Stimulated activated CD4-positive, alpha-beta T cell treated with anti-CD3 and anti-CD28 coated beads, Interleukin-15, amount 100 ng/mL, for 24 hours (primary cell): ENCODE measurements at regions not wholly inside any gene's neighbourhood (a gene's known extent, or its start where the extent isn't known, plus 50 kb on each side); places are given as distances from the start of the nearest gene placed in this dataset.
"Not testable (repeated sequence)": the region's sequence is repeated elsewhere in the genome, so short reads cannot be mapped to it uniquely, and the experiment has no call there.

Experiments
- DNase-seq: peaks from one replicate; pipeline ENCODE4 v3.0.0-alpha.2; 2020

DNA sequence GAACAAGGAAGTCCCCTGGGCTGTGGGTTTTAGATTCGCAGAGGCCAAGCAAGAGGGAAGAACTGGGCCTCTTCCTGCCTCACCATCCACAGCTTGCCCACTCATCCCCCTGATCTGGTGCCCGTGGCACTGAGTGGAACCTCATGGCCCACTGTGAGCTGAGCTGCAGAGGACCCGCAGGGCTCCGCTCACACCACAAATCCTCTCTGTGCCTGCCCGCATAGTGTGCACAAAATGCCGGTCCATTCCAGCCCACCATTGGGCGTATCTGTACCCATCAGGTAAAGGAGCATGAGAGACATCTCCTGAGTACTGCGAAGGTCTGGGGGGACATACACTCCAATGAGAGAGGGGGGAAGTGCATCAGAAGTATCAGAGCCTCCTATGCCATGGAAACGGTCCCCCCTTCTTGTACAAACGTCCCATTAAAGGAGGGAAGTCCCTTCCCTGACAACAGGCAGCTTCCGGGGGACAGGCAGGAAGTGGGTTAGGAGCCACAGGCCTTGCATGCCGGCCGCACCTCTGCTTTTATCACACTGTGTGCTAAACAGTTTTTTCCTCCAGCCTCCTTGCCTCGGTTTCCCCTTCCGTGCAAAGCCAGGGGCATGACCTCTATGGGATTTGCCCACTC lies 309.4 kb upstream of the DIO3 start:
- DNase-seq: no peak

DNA sequence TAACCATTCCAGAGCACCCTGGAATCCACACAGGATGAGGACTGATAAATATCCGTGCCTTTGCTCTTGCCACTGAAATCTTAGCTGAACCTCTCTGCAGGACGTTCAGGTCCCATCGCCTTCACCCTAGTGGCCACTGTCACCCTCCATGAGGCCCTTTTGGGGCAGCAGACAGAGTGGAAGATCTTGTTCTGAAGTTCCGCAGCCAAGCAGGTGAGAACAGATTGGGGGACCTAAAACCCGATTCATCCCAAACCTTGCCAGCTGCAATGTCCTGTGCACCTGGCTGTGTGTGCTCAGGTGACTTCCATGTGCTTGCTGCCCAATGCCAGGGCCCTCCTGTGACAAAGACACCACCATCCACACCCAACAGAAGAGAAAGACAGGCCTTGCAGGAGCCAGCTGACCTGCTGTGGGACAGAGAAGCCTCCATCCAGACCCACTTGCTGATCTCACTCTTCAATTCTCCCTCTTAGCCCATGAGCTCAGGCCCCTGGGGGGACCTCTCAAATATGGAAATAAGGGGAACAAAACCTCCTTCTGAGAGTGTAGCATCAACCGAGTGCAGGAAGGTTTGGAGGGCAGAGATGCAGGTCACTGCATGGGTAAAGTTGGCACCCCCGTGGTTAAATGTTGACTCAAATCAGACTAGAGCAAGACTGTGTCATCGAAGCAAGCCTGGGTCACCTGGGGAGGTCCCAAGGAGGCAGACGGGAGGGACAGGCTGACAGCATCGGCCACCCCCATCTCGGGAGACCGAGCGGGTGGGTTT lies 308.7 kb upstream of the DIO3 start:
- no peak for DNase-seq

DNA sequence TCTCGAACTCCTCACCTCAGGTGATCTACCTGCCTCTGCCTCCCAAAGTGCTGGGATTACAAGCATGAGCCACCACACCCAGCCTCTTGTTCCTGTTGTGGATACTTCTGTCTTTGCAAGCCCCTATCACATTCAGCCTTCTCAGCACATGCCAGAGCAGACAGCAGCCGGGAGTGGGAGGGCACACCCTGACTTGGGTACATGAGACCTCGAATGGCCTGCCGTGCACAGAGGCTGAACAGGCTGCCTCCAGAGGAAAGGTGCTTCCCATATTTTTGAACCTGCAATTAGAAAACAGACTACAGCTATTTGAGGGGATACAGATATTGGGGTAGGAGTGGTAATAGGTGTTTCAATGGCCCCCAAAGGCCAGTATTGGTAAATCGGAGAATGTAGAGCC lies 307.3 kb upstream of the DIO3 start:
- DNase-seq: no peak

DNA sequence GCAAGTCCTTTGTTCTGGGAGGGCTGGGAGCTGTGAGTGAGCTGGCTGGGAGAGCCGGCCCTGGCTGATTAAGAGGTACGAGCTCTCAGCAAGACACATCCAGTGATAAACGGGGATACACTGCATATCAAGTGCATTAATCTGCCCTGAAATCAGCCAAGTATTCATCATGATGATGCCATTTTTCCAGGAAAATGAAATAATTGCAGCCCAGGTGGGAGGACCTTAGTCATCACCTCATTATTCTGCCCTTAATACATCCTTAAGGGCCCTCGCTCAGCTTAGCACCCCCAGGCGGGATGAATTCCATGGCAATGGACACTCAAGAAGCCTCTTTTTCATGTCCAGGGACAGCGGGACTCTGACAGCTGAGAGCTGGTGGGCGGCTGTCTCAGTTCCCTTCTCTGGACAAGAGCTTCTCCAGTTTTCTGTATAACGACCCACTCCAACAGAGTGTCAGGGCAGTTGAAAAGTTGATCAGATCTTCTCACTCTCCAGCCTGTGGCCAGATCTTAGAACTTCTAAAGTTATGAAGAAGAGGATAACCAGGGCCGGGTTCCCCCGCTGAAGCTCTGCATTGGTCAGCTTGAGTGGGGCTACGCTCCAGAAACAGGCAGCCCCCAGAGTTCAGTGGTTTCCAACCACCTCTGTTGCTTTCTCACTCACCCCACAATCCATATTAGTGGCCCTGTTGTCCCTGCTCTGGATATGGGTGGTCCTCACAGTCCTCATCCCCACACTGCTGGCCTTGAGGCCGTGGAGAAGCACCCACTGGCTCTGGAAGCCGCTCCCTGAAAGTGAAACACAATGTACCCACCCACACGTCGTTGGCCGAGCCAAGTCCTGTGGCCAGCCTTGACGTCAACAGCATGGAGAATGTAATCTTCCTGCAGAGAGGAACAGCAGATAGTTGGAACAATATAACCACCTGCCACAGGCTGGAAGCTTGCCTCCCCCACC lies 306.2 kb upstream of the DIO3 start:
- no peak for DNase-seq

DNA sequence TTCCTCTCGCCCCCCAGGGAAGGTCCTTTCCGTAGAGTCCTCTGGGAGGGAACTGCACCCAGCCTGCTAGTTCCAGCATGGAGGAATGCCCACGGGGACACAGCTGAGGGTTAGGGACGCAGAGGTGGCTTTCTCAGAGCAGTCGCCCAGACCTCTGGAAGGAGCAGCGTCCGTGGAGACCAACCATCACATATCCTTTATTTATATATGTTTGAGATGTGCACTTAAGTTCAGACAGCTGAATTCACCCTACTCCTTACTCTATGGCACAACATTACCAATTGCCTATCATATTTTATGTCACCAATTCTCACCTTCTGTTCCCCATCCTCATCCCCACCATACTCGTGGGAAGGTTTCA lies 305.6 kb upstream of the DIO3 start:
- no peak for DNase-seq

DNA sequence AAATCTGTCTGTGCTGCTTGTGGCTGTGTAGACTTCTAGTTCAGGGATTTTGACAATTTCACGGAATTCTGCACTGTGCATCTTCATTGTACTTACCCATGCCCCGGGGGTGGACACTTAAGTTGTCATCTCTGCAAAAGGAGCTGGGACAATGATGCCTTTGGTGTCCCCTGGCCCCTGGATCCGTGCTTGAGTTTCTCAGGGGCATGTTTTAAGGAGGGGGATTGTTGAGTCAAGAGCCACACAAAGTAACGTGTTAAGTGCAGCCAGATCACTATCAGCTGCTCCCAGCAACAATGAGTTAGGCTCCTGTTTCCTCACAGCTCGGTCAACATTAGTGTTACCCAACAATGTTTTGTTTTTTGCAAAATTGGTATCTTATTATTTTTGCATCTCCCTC lies 305.0 kb upstream of the DIO3 start:
- no peak for DNase-seq

DNA sequence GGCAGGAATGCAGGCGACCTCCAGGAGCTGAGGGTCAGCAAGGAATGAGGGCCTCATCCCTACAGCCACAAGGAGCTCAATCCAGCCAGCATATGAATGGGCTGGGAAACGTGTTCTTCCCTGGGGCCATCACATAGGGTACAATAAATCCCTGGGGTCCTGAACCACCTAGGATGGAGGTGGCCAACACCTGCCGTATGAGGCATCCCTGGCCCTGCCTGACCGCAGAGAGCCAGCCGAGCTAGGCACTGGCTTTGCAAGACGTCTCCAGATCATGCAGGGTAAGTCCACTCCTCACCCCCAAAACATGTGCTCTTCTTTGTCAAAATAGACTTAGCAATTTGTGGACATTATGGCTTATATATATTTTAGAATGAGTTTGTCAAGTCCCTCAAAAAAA lies 303.7 kb upstream of the DIO3 start:
- DNase-seq: no peak

DNA sequence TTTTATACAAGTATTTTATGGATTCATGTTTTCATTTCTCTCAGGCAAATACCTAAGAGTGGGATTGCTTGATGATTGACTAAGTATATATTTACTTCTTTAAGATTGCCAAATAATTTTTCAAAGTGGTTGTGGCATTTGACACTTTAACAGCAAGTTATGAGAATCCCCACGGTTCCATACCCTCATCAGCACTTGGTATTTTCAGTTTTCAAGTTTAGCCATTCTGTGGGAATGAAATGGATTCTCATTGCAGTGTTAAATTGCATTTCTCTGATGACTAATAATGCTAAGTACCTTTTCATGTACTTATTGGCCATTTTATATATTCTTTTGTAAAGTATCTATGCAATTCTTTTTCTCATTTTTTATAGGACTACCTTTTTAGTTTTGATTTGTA lies 301.5 kb upstream of the DIO3 start:
- DNase-seq: no peak

DNA sequence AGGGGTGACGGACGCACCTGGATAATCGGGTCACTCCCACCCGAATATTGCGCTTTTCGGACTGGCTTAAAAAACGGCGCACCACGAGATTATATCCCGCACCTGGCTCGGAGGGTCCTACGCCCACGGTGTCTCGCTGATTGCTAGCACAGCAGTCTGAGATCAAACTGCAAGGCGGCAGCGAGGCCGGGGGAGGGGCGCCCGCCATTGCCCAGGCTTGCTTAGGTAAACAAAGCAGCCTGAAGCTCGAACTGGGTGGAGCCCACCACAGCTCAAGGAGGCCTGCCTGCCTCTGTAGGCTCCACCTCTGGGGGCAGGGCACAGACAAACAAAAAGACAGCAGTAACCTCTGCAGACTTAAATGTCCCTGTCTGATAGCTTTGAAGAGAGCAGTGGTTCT lies 294.9 kb upstream of the DIO3 start:
- DNase-seq: not testable (repeated sequence)

DNA sequence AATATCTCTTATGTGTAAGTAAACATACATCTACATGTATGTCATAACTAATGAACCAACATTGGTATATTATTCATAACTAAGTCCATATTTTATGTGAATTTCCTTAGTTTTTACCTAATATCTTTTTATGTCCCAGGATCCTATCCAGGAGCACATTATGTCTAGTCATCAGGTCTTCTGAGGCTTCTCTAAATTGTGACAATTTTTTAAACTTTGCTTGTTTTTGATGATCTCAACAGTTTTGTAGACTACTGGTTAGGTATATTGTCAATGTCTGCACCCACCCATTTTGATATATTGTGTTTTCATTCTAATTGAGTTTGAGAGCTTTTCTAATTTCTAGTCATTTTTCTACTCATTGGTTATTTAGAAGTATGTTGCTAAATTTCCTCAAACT lies 288.2 kb upstream of the DIO3 start:
- DNase-seq: no peak

DNA sequence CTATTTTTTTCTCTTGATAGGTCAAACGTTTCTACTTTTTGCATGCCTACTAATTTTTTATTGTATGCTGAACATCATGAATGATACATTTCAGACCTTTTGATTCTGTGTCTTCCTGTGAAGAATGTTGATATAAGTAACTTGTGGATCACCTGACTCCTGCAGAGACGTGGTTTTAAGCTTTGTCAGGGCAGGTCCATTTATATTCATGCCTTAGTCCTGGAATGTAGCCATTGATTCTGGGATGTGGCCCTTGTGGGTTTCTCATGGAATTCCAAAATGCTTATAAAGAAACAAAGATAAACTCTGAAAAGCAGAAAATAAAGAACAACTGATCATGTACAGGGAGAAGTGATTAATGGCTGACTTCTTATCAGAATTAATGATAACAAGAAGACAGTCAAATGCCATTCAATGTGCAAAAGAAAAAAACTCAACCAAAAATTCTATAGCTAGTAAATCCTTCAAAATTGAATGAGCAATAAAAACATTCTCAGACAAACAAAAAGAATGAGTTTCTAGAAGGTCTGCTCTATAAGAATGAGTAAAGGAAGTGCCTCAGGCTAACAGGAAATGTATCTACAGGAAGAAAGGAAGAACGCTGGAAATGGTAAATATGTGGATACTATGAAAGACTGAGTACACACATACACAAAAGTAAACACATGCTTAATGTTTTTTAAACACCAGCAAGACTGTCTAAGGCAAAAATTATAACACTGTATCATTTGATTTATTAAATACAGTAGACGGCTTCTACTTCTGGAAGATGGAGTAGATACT lies 284.8 kb upstream of the DIO3 start:
- no peak for DNase-seq

DNA sequence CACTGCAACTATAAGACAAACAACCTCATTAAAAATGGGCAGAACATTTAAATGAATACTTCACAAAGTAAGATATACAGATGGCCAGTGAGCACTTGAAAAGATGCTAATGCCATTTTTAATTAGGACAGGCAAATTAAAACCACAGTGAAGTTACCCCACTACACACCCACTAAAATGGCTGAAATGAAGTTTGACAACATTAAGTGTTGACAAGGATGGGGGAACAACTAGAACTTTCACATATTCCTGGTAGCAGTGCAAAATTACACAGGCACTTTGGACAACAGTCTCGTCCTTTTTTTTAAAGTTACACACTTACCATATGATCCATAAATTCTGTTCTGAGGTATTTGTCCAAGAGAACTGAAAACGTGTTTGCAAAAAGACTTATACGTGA lies 278.9 kb upstream of the DIO3 start:
- DNase-seq: no peak

DNA sequence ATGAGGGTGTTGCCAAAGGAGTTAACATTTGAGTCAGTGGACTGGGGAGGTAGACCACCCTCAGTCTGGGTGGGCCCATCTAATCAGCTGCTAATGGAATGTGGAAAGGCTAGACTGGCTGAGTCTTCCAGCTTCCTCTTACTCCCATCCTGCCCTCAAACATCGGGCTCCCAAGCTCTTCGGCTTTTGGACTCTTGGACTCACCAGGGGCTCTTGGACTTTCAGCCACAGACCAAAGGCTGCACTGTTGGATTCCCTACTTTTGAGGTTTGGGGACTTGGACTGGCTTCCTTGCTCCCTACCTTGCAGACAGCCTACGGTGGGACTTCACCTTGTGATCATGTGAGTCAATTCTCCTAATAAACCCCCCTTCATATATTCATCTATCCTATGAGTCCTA lies 276.6 kb upstream of the DIO3 start:
- no peak for DNase-seq

DNA sequence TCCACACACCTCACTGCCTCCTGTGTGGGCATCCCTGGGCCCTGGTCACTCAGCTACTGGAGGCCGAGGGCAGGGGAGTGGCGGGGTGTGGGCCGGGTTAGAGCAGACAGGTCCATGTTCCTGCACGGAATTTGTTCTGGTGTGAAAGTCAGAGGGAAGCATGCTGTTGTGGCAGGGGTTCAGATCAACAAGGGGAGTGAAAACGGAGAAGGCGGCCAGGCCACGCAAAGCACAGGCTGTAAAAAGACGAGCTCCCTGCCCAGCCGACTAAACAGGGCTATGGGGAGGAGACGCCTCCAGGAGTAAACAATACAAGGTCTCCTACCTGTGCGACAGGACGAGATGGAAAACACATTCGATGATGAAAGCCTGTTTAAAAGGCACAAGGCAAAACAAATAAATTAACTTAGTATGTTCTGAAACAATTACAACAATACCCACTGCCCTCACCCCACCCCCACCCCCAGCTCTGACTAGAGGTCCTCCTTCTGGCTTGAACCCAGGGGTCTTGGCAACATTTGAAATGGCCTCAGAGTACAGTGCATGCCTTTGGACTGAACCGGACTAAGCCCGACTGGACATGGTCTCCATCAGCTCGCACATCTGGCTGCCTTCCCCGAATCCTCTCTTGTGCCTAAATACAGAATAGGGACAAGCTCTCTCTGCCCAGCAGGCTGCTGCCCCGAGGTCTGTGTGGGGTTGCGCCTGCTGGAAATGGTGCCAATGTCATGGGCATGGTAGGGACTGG lies 274.9 kb upstream of the DIO3 start:
- DNase-seq: no peak

DNA sequence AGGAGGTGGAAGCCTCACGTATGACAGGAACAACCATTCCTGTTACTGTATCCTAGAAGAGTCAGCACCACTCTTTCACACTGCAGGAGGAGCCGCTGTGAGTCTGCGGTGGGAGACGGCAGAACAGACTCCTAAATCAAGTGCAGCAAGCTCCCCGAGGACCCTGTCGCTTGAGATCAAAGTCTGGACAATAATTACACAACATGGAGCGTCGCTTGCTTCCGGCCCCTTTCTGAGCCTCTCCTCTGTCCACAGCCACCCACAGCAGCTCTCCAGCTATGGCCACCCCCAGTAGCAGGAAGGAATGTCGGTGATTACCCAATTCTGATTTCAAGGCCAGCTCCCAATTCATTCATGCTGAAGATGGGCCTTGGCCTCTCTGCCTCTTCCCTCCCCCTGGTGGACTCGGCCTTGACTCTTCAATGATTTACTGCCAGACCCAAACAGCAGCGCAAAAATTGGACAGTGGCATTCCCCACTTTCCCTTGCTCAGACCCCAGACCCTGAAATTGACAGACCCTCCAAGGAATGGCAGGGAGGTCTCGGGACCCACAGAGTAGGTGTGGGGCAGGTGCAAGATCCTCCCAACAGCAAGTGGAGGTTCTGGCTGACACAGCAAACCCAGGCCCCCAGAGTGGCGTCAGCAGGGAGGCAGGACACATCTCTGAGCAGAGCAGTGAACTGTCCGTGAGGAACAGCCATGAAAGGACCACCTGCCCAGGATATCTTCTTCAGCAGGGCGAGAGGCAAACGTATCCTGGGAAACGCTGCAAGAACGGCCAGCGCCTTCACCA lies 272.7 kb upstream of the DIO3 start:
- DNase-seq: no peak

DNA sequence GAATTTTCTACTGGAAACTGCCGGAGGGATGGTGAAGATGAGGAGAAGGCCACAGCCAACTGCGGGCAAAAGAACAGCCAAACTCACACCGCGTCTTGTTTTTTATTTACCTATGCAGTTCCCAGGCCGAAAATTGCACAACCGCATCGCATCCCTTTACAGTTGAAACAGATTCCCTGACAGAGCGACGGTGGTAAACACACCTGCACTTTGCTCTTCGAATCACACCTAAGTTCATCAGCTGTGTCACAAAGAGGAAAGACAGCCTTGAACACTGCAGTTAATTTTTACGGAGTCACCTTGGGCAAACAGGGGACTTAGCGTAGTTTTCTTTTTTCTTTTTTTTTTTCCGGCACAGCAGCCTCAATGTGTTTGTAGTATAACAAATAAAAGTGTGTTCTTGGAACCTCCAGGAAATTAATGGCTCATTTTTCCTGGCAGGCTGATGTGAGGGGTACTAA lies 272.0 kb upstream of the DIO3 start:
- DNase-seq: no peak

DNA sequence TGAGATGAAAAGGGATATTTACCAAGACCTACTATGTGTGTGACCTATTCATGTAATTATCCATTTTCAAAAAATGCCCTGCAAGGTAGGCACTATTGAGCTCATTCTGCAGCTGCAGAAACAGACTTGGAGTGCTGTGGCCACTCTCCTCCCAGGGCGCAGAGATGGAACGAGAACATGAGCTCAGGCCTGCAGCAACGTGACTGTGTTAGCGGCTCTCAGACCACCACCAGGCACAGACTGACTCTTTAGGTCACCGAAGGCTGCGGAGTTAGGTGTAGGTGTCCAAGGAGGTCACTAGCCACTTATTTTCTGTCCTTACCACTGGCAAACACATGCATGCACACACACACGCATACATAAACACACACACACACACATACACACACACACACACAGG lies 271.4 kb upstream of the DIO3 start:
- no peak for DNase-seq

DNA sequence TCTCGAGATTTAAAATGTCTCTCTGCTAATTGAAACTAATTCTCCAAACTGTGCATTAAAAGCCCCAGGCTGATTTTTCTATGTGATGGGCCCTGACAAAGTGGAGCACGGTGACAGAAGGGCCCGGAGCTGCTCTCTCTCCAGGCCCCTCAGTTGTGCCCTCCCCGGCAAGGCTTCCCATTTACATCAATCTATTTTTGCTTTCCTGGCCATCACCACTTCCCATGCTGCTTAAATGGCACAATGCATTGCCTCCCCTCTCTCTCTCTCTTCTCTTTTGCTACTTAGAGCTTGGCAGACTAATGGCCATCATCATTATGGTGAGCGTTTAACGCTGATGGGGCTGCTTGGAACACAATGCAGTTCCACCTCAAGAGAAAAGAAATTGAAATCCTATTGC lies 270.7 kb upstream of the DIO3 start:
- DNase-seq: no peak

DNA sequence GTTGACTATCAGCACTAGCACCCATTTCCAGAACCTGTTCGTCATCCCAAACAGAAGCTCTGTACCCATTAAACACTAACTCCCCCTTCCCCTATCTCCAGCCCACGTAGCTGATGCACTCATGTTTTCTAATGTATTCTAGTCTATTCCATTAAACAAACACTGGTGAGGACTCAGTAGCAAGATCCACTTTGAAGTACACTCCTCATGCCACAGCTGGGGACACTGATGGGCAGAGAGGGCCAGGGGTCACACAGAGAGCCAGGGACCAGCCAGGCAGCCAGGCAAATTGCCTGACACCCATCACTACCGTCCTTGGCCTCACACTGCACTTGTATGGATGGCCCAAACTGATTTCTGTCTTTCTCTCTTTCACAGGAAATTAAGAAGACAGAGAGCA lies 269.9 kb upstream of the DIO3 start:
- DNase-seq: no peak

DNA sequence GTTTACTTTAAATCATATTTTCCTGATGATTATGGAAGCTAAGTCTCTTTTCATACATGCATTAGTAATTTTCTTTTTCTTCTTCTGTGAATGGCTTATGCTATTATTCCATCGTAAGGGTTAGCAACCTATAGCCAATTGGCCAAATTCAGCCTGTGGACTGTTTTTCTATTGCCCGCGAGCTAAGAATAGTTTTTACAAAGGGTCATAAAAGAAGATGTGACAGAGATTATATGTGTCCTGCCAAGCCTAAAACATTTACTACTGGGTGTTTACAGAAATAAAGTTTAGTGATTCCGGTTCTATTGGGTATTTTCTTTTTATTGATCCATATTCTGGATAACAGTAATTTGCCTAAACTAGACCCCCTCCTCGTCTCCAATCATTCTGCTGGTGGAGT lies 268.8 kb upstream of the DIO3 start:
- DNase-seq: no peak

DNA sequence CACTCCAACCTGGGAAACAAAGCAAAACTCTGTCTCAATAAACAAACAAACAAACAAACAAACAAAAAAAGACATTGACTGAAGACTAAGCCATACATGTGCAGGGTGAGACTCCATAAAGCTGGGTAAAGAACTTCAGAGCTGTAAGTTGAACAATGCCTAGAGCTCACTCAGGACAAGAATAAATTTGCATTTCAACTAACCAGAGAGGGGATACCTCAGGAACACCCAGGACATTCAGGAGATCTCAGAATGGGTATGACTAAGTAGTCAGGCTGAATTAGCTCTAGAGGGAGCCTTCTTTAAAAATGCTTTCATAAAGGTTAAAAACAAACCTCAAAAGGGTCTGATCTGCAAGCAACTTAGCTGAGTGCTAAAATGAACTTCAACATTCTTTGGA lies 267.7 kb upstream of the DIO3 start:
- no peak for DNase-seq
